ENCODE measurements at regions not wholly inside any gene's neighbourhood (a gene's known extent, or its start where the extent isn't known, plus 50 kb on each side); places are given as distances from the start of the nearest gene placed in this dataset.
A peak's percentile ranks its signal among the peaks of the same experiment; 100 is the strongest.
"Not testable (repeated sequence)": the region's sequence is repeated elsewhere in the genome, so short reads cannot be mapped to it uniquely, and the experiment has no call there.

GRCh38 chr7:110421490-110422241 is 669.3 kb upstream of the LRRN3 start:
- CTCF ChIA-PET = no interaction called here
- ATAC-seq = no peak
- TF ChIP-seq CTCF (IDR thresholded peaks at IDR 0.05) = no peak
- Mint-ChIP-seq H3K27ac (no peak overlapping the region), H3K4me3 (no peak overlapping the region), H3K36me3 (ENCODE audit: low read depth) (no peaks in the 10 kb centered on the region), H3K27me3 (no peaks in the 10 kb centered on the region), H3K9me3 (no peaks in the 10 kb centered on the region), H3K4me1 (ENCODE audit: low read depth) (no peaks in the 10 kb centered on the region)
- POLR2A ChIA-PET = interaction anchor here (1.0 kb wide), 1 partner anchor 21 kb away, joined by 3 read pairs; no protein-coding TSS in a partner anchor
- intact Hi-C loops (cut with micrococcal nuclease) = no loop called here
- no peak for DNase-seq

GRCh38 chr7:110432061-110432553 is 658.8 kb upstream of the LRRN3 start:
- ChIA-PET POLR2A (interaction anchor here (0.6 kb wide), 1 partner anchor 53 kb away, joined by 3 read pairs; no protein-coding TSS in a partner anchor), CTCF (no interaction called here)
- Mint-ChIP-seq H3K4me1 (ENCODE audit: low read depth) (no peaks in the 10 kb centered on the region), H3K27me3 (no peaks in the 10 kb centered on the region), H3K9me3 (no peaks in the 10 kb centered on the region), H3K4me3 (no peak overlapping the region), H3K36me3 (ENCODE audit: low read depth) (no peaks in the 10 kb centered on the region), H3K27ac (no peak overlapping the region)
- no peak for DNase-seq
- intact Hi-C loops (cut with micrococcal nuclease) = no loop called here
- TF ChIP-seq CTCF (IDR thresholded peaks at IDR 0.05) = no peak
- ATAC-seq = no peak

- DNase-seq; H3K9me3 Mint-ChIP-seq; POLR2A ChIA-PET; H3K27ac Mint-ChIP-seq; intact Hi-C loops (cut with micrococcal nuclease); H3K27me3 Mint-ChIP-seq; CTCF ChIA-PET; H3K36me3 Mint-ChIP-seq (ENCODE audit: low read depth); H3K4me3 Mint-ChIP-seq; ATAC-seq; H3K4me1 Mint-ChIP-seq (ENCODE audit: low read depth): not testable (repeated sequence)
Measured at GRCh38 chr7:110438926-110439325, 652.0 kb upstream of the LRRN3 start.

GRCh38 chr7:110442381-110442837 is 648.5 kb upstream of the LRRN3 start:
- H3K4me1 Mint-ChIP-seq (ENCODE audit: low read depth) = no peaks in the 10 kb centered on the region
- H3K4me3 Mint-ChIP-seq = no peak overlapping the region
- peak; percentile 42 for DNase-seq
- no peaks in the 10 kb centered on the region for H3K36me3 Mint-ChIP-seq (ENCODE audit: low read depth)
- ATAC-seq = no peak
- intact Hi-C loops (cut with micrococcal nuclease) = no loop called here
- TF ChIP-seq CTCF (IDR thresholded peaks at IDR 0.05) = peak; percentile 32
- H3K27ac Mint-ChIP-seq = no peak overlapping the region
- ChIA-PET CTCF (no interaction called here), POLR2A (interaction anchor here (1.0 kb wide), 1 partner anchor 21 kb away, joined by 3 read pairs; no protein-coding TSS in a partner anchor)
- peaks cover 1% of the 10 kb centered on the region for H3K27me3 Mint-ChIP-seq
- H3K9me3 Mint-ChIP-seq = peaks cover 8% of the 10 kb centered on the region

GRCh38 chr7:110446658-110447057 is 644.3 kb upstream of the LRRN3 start:
- H3K27ac Mint-ChIP-seq = no peak overlapping the region
- ChIA-PET CTCF (no interaction called here), POLR2A (no interaction called here)
- no peak overlapping the region for H3K4me3 Mint-ChIP-seq
- H3K27me3 Mint-ChIP-seq = peaks cover 1% of the 10 kb centered on the region
- intact Hi-C loops (cut with micrococcal nuclease) = no loop called here
- no peaks in the 10 kb centered on the region for H3K36me3 Mint-ChIP-seq (ENCODE audit: low read depth)
- no peak for TF ChIP-seq CTCF (IDR thresholded peaks at IDR 0.05)
- H3K9me3 Mint-ChIP-seq = no peaks in the 10 kb centered on the region
- no peak for ATAC-seq
- DNase-seq = no peak
- no peaks in the 10 kb centered on the region for H3K4me1 Mint-ChIP-seq (ENCODE audit: low read depth)

Measured in activated CD8-positive, alpha-beta T cell treated with anti-CD3 and anti-CD28 coated beads for 36 hours (primary cell).